Caco-2 (cell line): ENCODE measurements at regions not wholly inside any gene's neighbourhood (a gene's known extent, or its start where the extent isn't known, plus 50 kb on each side); places are given as distances from the start of the nearest gene placed in this dataset.

Experiments
- BruUV-seq: library from RNA; stranded (reverse); fragments of 400-500 nt; replicated peaks from 2 replicates; lab custom pipeline; 2021; lab: Mats Ljungman, UMichigan
- CTCF ChIA-PET: fragments of 300-600 bp; sonication (Branson Sonifier 250); formaldehyde crosslinking; loops from one replicate; lab custom pipeline; 2022; ENCODE audit warnings: antibody characterized with exemption; lab: Charles Lee
- POLR2A ChIA-PET: fragments of 300-600 bp; sonication (Branson Sonifier 250); formaldehyde crosslinking; loops from one replicate; lab custom pipeline; 2022; ENCODE audit warnings: antibody characterized with exemption; lab: Charles Lee
- DNase-seq, 2 experiments: peaks; one replicate each; pipeline versions ENCODE4 v3.0.0 to v3.0.0-alpha.2; 2020 to 2022
- H3K27me3 ChIP-seq: replicated peaks from 2 replicates; pipeline ENCODE4 v1.6.0; 2011; ENCODE audit warnings: low read length; ENCODE audit not compliant: control insufficient read depth, insufficient read depth
- H3K36me3 ChIP-seq: 2 replicates; pipeline ENCODE4 v1.5.1; 2011; ENCODE audit warnings: low read length; ENCODE audit not compliant: control insufficient read depth, insufficient read depth
- H3K4me1 ChIP-seq: fragments of 250-450 bp; sonication (Bioruptor Pico); 2 replicates; pipeline ENCODE4 v1.5.1; 2020; ENCODE audit warnings: mild to moderate bottlenecking
- H3K4me3 ChIP-seq: 2 replicates; pipeline ENCODE4 v1.5.1; 2011; ENCODE audit warnings: low read depth, mild to moderate bottlenecking, control low read depth, low read length
- H3K9me3 ChIP-seq: fragments of 250-450 bp; sonication (Bioruptor Pico); 2 replicates; pipeline ENCODE4 v1.5.1; 2020; ENCODE audit warnings: mild to moderate bottlenecking, moderate library complexity
- H3K27ac Mint-ChIP-seq: one replicate; pipeline ENCODE4 v1.8.0; 2022; ENCODE audit warnings: mixed read lengths; ENCODE audit not compliant: unreplicated experiment
- H3K27me3 Mint-ChIP-seq: one replicate; pipeline ENCODE4 v1.8.0; 2022; ENCODE audit warnings: mixed read lengths; ENCODE audit not compliant: insufficient read depth, unreplicated experiment
- H3K36me3 Mint-ChIP-seq: one replicate; pipeline ENCODE4 v1.8.0; 2022; ENCODE audit warnings: mild to moderate bottlenecking, mixed read lengths; ENCODE audit not compliant: insufficient read depth, unreplicated experiment
- H3K4me1 Mint-ChIP-seq: one replicate; pipeline ENCODE4 v1.8.0; 2022; ENCODE audit warnings: low read depth, mixed read lengths; ENCODE audit not compliant: unreplicated experiment
- H3K4me3 Mint-ChIP-seq: one replicate; pipeline ENCODE4 v1.8.0; 2022; ENCODE audit warnings: mild to moderate bottlenecking, moderate library complexity, mixed read lengths; ENCODE audit not compliant: unreplicated experiment
- H3K9me3 Mint-ChIP-seq: one replicate; pipeline ENCODE4 v1.8.0; 2022; ENCODE audit warnings: mixed read lengths; ENCODE audit not compliant: unreplicated experiment
- intact Hi-C: fragments of 100-400 bp; cut with micrococcal nuclease; formaldehyde crosslinking; loops from one replicate; pipeline ENCODE4 v1.10.0; 2022; ENCODE audit not compliant: unreplicated experiment
- TF ChIP-seq, protein P1 (sequence below), 2 experiments: fragments of 200-600 bp in 1 of 2; IDR thresholded peaks; 1 replicate in 1 of 2; 2 replicates in 1 of 2; pipeline versions ENCODE4 v1.5.1 to v1.8.0; 2011 to 2022; ENCODE audit warnings: antibody characterized with exemption in 1 of 2, control low read depth in 1 of 2, inconsistent platforms in 1 of 2, low read depth in 1 of 2, low read length in 1 of 2, mild to moderate bottlenecking in 1 of 2, moderate library complexity in 1 of 2; ENCODE audit not compliant: insufficient read depth in 1 of 2, severe bottlenecking in 1 of 2, unreplicated experiment in 1 of 2

DNA sequence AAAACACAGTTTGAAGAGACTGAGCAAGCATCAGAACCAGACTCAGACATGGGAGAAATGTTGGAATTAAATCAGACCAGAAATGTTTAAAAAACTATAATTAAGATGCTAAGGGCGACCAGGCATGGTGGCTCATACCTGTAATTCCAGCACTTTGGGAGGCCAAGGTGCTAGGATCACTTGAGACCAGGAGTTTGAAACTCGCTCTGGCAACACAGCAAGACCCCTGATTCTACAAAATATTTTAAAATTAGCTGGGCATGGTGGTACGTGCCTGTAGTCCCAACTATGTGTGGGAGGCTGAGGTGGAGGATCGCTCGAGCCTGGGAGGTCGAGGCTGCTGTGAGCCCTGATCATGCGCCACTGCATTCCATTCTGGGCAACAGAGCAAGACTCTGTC lies 160.3 kb downstream of the COPRS start:
- Mint-ChIP-seq H3K36me3 (no peaks in the 10 kb centered on the region), H3K27me3 (no peaks in the 10 kb centered on the region), H3K9me3 (no peaks in the 10 kb centered on the region), H3K4me3 (no peak overlapping the region), H3K4me1 (peaks cover 8% of the 10 kb centered on the region), H3K27ac (no peak overlapping the region)
- Histone ChIP-seq H3K27me3 (no peaks in the 10 kb centered on the region), H3K4me3 (no peak overlapping the region), H3K9me3 (no peaks in the 10 kb centered on the region), H3K4me1 (peaks cover 10% of the 10 kb centered on the region), H3K36me3 (no peaks in the 10 kb centered on the region)
- ChIA-PET POLR2A (no interaction called here), CTCF (no interaction called here)
- no peak for DNase-seq
- no TSS peak for BruUV-seq
- TF ChIP-seq, protein P1, sequence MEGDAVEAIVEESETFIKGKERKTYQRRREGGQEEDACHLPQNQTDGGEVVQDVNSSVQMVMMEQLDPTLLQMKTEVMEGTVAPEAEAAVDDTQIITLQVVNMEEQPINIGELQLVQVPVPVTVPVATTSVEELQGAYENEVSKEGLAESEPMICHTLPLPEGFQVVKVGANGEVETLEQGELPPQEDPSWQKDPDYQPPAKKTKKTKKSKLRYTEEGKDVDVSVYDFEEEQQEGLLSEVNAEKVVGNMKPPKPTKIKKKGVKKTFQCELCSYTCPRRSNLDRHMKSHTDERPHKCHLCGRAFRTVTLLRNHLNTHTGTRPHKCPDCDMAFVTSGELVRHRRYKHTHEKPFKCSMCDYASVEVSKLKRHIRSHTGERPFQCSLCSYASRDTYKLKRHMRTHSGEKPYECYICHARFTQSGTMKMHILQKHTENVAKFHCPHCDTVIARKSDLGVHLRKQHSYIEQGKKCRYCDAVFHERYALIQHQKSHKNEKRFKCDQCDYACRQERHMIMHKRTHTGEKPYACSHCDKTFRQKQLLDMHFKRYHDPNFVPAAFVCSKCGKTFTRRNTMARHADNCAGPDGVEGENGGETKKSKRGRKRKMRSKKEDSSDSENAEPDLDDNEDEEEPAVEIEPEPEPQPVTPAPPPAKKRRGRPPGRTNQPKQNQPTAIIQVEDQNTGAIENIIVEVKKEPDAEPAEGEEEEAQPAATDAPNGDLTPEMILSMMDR (IDR thresholded peaks at IDR 0.05; ENCODE audit: insufficient read depth in 1 of 2, low read depth in 1 of 2, low read length in 1 of 2, severe bottlenecking in 1 of 2, unreplicated experiment in 1 of 2): no peak
- intact Hi-C loops: loop anchor here (5.0 to 10.0 kb wide), 2 partner anchors 134 to 144 kb away; no protein-coding TSS in a partner anchor

DNA sequence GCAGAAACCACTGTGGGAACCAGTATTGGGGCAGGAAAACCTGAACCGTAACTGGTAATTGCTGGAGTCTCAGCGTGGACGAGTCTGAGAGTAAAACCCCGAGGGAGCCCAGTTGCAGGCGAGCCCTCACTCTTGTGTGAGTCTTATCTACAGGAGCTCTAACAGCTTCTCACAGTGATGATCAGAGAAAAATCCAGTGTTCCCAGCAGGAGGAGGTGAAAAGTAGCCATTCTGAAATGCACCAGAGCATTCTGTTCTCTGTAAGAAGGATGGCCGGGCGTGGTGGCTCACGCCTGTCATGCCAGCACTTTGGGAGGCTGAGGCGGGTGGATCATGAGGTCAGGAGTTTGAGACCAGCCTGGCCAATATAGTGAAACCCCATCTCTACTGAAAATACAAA lies 161.2 kb downstream of the COPRS start:
- H3K9me3 Mint-ChIP-seq: no peaks in the 10 kb centered on the region
- ChIA-PET CTCF (no interaction called here), POLR2A (no interaction called here)
- H3K4me3 ChIP-seq: no peak overlapping the region
- H3K27ac Mint-ChIP-seq: no peak overlapping the region
- intact Hi-C loops: loop anchor here (5.0 to 10.0 kb wide), 2 partner anchors 133 to 144 kb away; no protein-coding TSS in a partner anchor
- BruUV-seq: no TSS peak
- H3K36me3 ChIP-seq: no peaks in the 10 kb centered on the region
- DNase-seq: no peak
- no peaks in the 10 kb centered on the region for H3K9me3 ChIP-seq
- H3K4me1 ChIP-seq: peaks cover 10% of the 10 kb centered on the region
- no peaks in the 10 kb centered on the region for H3K36me3 Mint-ChIP-seq
- H3K27me3 ChIP-seq: no peaks in the 10 kb centered on the region
- TF ChIP-seq, protein P1 (IDR thresholded peaks at IDR 0.05; ENCODE audit: insufficient read depth in 1 of 2, low read depth in 1 of 2, low read length in 1 of 2, severe bottlenecking in 1 of 2, unreplicated experiment in 1 of 2): no peak
- H3K4me1 Mint-ChIP-seq: peaks cover 8% of the 10 kb centered on the region
- H3K27me3 Mint-ChIP-seq: no peaks in the 10 kb centered on the region
- H3K4me3 Mint-ChIP-seq: no peak overlapping the region

DNA sequence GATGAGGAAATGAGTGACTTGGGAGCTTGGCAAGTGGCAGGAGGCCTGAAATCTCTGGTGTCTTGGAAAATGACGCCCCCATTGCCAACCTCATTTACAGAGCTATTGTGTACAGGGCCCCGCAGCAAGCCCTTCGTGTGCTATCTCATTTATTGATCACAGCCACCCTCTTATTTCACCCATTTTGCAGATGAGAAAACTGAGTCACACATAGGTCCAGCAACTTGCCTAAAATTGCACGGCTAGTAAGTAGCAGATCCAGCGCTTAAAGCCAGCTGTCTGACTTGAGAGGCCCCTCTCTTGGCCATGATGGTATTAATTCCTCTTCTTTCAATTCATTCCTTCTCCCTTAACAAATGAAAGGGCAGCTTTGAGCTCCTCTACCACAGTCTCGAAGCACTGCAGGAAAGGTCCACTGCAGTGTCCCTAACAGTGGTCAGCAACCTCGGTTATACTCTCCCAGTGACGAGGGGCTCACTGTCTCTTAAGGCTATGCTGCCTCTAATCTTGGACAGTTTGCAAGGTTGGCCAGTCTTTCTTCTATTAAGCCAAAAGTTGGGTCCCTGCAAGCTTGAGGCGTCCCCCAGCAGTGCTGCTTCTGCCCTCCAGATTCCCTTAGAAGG lies 162.2 kb downstream of the COPRS start:
- Mint-ChIP-seq H3K4me3 (no peak overlapping the region), H3K9me3 (no peaks in the 10 kb centered on the region), H3K4me1 (peaks cover 8% of the 10 kb centered on the region), H3K36me3 (no peaks in the 10 kb centered on the region), H3K27ac (peak overlapping the region; percentile 15), H3K27me3 (no peaks in the 10 kb centered on the region)
- ChIA-PET CTCF (interaction anchor here (1.2 to 1.4 kb wide), 4 partner anchors 107 to 139 kb away, joined by 3 to 5 read pairs (median 4); no protein-coding TSS in a partner anchor), POLR2A (no interaction called here)
- no peaks in the 10 kb centered on the region for H3K27me3 ChIP-seq
- no peaks in the 10 kb centered on the region for H3K9me3 ChIP-seq
- BruUV-seq: no TSS peak
- intact Hi-C loops: loop anchor here (5.0 to 10.0 kb wide), 2 partner anchors 132 to 145 kb away; no protein-coding TSS in a partner anchor
- no peak overlapping the region for H3K4me3 ChIP-seq
- TF ChIP-seq, protein P1 (IDR thresholded peaks at IDR 0.05; ENCODE audit: insufficient read depth in 1 of 2, low read depth in 1 of 2, low read length in 1 of 2, severe bottlenecking in 1 of 2, unreplicated experiment in 1 of 2): no peak
- no peaks in the 10 kb centered on the region for H3K36me3 ChIP-seq
- peaks cover 10% of the 10 kb centered on the region for H3K4me1 ChIP-seq
- no peak for DNase-seq
